ENCODE measurements at regions not wholly inside any gene's neighbourhood (a gene's known extent, or its start where the extent isn't known, plus 50 kb on each side); places are given as distances from the start of the nearest gene placed in this dataset.
"Not testable (repeated sequence)": the region's sequence is repeated elsewhere in the genome, so short reads cannot be mapped to it uniquely, and the experiment has no call there.

DNA sequence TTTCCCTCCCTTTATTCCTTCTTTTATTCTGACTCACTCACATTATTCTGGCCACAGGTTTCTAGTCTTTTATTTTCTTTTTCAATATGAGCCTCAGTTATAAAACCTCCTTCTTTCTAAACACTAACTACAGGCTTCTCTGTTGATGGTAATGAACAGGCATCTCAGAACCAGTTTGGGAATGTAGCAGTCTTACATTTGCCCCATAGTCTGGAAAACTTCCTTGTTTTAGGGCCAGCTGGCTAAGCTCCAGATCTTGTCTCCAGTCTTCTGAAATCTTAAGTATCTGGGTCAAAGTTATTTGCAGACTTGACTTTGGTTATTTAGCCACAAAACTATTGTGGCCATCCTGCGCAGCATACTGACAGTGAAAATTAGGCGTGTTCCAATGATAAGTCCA is 97.0 kb upstream of the MAN1A1 start:
- peak; percentile 81 for DNase-seq (ENCODE audit: low spot score)

DNA sequence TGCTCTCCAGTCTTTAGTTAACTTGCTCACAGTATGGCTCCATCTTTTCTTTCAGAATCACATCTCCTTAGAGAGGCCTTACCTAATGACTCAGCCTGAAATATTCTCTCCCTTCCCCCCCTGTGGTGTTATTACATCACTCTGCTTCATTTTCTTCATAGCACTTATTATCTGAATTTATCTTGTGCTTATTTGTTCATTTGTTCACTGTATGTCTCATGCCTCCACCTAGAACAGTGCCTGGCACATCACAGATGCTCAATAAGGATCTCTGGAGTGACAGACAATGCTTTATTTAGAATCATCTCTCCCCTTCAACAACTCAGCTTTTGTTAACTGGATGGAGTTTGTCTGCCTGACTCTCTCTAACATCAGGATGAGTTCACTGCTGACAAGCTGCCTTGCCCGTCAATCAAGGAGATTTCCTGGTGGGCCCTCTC is 96.6 kb upstream of the MAN1A1 start:
- peak; percentile 60 for DNase-seq (ENCODE audit: low spot score)

DNA sequence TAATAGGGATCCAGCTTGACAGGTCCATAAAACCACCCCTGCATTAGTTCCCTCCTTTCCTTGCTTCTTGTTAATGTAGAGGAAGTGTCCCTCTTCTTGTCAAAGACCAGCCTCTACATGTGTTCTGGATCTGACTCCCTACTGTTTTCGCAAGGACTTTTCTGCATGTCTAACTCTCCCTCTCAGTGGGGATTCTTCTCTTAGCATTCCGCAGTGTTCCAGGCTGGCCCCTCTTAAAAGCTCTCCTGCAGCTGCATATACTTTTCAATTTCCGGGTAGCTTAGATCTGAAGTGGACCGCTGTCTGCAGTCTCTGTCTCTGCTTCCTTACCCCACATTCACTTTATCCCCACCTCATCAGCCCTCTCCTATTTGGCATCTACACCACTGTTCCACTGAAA is 96.1 kb upstream of the MAN1A1 start:
- no peak for DNase-seq (ENCODE audit: low spot score)

DNA sequence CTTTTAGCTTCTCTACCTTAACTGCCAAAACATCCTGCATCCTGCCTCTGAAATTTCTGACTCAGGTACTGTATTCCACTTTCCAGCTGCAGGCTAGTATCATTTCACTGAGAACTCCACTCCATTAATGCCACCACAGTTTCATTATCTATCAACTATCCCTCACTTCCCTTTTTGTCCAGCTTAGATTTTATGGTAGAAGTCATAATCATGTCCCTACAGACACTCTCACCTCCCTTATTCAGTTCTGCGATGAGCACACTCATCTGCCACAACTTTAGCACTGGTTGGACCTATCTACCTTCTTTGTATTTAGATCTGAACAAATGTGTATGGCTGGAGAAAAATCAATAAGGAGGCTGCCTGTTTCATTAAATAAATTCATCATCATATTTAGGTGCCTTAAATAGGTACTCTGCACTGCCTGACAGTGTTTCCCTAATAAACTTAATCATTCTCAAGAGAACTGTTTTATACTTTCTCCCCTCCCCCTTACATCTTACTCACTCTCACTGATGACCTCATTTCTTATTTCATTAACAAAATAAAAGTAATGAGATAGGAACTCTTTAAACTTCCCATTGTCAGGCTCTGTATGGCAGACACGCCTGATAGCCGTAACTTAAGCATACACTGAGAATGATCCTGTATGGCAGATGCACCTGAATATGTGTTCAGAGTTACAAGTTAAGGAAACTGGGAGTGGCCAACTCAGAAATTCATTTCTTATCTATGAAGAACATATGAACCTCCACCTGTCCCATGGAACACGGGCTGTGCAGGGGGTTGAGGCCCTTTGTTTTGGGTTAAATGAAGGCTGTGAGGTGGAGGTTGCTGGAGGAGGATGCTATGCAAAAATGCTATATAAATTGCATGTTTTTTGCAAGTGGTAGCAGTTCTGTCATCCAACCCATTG is 95.3 kb upstream of the MAN1A1 start:
- DNase-seq (ENCODE audit: low spot score): peak; percentile 12

DNA sequence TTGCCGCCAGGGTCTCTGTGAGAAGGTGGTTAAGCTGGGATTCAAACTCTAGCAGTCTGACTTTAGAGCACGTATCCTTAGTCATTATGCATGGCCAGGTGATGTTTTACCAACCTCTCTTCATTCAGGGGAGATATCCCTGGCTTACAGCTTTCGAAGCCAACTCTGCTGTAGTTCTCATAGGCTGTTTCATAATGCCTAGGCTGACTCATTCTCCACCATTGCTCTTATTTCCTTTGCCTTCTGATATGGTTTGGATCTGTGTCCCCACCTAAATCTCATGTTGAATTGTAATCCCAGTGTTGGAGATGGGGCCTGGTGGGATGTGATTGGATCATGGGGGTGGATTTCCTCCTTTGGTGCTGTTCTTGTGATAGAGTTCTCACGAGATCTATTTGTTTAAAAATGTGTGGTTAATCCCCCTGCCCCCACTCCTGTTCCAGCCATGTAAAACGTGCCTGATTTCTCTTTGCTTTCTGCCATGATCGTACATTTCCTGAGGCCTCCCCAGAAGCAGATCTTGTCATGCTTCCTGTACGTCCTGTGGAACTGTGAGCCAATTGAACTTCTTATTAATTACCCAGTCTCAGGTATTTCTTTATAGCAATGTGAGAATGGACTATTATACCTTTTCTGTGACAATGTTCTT is 94.6 kb upstream of the MAN1A1 start:
- no peak for DNase-seq (ENCODE audit: low spot score)

DNA sequence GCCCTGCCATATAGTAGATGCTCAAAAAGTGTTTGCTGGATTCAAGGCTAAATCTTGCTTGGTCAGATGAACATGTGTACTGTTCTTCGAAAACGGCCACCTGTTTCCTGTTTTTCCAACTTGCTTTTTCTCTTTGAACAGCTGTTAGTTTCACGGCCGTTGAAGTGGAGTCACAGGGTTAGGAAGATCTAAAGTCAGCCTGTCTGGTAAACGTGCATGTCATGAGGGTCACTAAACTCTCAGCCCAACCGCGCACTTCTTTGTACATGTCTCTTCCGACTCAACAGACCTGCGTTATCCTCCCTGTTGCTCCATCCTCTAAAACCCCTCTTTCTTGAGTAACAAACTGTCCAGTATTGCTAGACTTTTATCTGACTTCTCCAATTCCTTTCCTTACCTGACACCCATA is 93.2 kb upstream of the MAN1A1 start:
- no peak for DNase-seq (ENCODE audit: low spot score)

DNA sequence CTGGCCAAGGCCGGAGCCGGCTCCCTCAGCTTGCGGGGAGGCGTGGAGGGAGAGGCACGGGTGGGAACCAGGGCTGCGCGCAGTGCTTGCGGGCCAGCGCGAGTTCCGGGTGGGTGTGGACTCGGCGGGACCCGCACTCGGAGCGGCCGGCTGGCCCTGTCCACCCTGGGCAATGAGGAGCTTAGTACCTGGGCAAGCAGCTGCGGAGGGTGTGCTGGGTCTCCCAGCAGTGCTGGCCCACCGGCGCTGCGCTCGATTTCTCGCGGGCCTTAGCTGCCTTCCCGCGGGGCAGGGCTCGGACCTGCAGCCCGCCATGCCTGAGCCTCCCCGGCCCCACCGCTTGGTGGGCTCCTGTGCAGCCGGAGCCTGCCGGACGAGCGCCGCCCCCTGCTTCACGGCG is 91.4 kb upstream of the MAN1A1 start:
- DNase-seq (ENCODE audit: low spot score): no peak

DNA sequence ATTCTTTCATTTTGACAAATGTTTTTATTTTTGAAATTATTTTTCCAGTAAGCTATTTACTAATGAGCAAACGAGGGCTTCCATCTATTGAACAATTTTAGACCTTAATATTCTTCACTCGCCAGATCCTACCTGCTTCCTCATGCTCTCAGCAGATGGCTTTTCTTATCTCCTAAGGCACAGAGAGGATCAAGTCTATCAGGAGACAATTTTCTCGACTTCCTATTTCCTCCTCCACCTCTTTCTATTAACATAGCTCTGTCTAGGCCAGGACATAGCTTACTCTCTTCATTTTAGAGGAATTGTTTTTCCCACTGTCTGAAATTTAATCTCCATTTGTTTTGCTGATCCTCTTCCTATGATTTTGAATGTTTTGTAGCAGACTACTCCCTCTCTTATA is 87.0 kb upstream of the MAN1A1 start:
- DNase-seq (ENCODE audit: low spot score): no peak

DNA sequence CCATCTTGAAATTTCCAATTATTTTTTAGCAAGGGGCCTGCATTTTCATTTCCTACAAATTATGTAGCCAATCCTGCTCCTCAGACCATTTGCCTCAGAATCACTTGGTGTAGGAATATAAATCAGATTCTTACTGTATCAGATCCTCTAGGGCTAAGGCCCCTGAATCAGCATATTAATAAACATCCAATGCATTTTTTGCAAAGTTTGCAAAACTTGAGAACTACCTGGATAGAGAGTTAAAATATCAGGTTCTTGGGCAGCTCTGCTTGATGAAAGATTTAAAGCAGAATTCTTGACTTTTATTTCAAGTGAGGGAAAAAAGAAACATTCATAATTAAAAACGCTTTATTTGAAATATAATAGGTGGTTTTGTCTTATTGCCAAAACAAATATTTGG is 82.2 kb upstream of the MAN1A1 start:
- DNase-seq (ENCODE audit: low spot score): no peak

DNA sequence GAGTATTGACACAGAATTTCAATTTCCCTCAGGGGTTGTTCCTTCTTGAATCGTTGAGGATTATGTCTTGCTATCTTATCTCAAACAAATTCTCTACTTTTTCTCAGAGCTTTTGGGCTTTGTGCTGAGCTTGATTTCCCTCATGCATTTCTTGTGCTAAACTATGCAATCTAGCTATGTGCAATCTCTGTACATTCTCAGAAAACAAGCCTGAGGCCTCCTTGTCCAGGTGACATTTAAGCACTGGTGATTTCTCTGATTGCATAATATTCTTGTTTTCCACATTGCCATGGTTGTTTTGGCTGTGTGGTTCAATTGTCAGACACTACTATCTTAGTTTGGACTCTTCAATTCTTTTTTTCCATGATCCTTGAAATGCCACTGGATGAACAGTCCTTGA is 81.2 kb upstream of the MAN1A1 start:
- DNase-seq (ENCODE audit: low spot score): no peak

DNA sequence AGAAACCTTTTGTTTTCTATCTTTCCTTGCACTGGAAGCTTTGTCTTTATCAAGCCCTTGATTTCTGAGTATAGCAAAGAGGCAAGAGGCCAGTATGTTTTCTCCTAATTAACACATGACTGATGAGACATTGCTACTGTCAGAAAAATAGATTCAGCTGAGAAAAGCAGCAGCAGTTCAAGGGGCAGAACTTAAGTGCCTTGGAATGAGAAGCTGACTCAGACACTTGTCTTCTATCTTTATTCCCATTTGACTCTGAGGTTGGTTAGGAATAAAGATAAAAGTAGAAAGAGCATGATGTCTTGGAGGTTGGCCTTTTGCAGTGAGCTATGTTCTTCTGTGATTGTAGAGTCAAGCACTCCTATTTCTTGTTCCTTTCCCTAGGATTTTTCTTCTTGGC is 79.1 kb upstream of the MAN1A1 start:
- DNase-seq (ENCODE audit: low spot score): peak; percentile 6

DNA sequence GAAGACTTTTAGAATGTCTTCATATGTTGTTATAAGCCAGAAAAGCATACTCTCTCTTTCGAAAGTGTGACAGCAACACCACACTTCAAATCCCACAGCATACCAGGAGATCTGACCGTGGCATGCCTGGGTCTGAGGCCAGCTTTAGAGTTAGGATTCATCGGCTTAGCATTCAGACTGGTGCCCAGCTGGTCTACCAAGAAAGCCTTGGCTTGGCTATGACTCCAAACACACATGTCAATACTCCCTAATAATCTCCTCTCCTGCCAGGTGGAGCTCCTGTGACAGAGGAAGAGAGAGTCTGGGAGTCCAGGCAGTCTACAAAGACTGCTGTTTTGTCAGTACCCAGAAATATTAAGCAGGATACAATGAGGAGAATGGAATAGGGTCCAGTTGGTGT is 77.1 kb upstream of the MAN1A1 start:
- DNase-seq (ENCODE audit: low spot score): peak; percentile 12

DNA sequence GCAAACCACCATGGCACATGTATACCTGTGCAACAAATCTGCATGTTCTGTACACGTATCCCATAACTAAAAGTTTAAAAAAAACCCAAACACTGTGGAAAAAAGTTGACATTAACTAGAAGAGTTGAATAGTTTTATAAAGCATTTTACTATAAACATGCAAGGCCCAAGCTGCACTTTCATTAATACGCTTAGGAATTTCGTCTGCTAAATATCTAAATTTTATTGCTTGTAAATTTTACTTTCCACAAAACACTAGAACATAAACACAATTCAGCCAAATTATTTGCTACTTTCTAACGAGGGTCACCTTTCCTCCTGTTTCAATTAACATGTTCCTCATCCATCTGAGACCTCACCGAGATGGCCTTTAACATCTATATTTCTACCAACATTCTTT is 74.4 kb upstream of the MAN1A1 start:
- DNase-seq (ENCODE audit: low spot score): no peak

DNA sequence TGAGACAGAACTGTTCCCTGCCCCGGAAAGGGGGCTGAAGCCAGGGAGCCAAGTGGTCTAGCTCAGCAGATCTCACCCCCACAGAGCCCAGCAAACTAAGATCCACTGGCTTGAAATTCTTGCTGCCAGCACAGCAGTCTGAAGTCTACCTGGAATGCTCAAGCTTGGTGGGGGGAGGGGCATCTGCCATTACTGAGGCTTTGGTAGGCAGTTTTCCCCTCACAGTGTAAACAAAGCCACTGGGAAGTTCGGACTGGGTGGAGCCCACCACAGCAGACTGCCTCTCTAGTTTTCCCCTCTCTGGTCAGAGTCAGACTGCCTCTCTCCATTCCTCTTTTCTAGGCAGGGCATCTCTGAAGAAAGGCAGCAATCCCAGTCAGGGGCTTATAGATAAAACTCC is 68.5 kb upstream of the MAN1A1 start:
- not testable (repeated sequence) for DNase-seq (ENCODE audit: low spot score)

DNA sequence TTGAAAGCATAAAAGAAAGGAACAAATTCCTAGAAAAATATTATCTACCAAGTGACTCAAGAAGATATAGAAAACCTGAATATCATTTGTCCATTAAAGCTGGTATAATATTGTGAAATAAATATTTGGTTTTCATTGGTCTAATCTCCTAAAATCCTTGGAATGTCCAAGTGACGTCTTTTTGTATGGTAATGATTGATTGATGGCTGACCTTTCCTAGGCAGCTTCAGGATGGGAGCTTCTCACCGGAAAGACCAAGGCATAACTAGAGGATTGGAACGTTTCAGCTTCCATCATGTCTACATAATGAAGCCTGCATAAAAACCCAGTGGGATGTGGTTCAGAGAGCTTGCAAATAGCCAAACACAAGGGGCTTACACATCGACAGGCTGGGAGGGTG is 57.6 kb upstream of the MAN1A1 start:
- no peak for DNase-seq (ENCODE audit: low spot score)

DNA sequence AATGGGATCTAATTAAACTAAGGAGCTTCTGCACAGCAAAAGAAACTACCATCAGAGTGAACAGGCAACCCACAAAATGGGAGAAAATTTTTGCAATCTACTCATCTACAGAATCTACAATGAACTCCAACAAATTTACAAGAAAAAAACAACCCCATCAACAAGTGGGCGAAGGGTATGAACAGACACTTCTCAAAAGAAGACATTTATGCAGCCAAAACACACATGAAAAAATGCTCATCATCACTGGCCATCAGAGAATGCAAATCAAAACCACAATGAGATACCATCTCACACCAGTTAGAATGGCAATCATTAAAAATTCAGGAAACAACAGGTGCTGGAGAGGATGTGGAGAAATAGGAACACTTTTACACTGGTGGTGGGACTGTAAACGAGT is 55.6 kb upstream of the MAN1A1 start:
- DNase-seq (ENCODE audit: low spot score): not testable (repeated sequence)

Measured in kidney tubule cell (primary cell).